ENCODE measurements at regions not wholly inside any gene's neighbourhood (a gene's known extent, or its start where the extent isn't known, plus 50 kb on each side); places are given as distances from the start of the nearest gene placed in this dataset.

DNA sequence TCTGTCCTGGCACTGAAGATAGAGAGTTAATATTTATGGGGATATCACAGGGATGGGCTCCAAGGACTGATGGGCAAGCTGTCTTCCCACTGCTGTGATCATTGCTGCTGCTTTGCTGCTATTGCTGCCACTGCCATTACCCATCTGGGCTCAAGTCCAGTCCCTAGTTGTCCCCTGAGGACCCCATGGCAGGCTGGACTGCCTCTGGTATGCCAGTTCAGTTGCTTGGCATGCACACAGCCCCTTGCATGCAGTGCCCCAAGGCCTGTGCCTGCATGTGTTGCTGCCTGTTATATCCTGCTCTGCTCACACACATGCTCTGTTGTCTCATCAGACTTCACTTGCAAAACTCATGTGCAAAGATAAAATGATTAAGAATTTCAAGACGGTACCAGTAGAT is 109.5 kb downstream of the ADRA2A start:
- TF ChIP-seq SP3 (tag by site-specific recombination; IDR thresholded peaks at IDR 0.05) (no peak), ZNF514 (tag by site-specific recombination; IDR thresholded peaks at IDR 0.05) (no peak), ZNF146 (tag by site-specific recombination; IDR thresholded peaks at IDR 0.05) (no peak), ZNF311 (tag by site-specific recombination; IDR thresholded peaks at IDR 0.05; ENCODE audit: borderline replicate concordance) (no peak)
- Histone ChIP-seq H3K36me3 (ENCODE audit: control insufficient read depth in 2 of 2, insufficient read depth in 1 of 2, low read length in 2 of 2) (no peaks in the 10 kb centered on the region), H3K27ac (ENCODE audit: extremely low read depth, low read depth, low read length) (no peak overlapping the region), H3K4me1 (ENCODE audit: control insufficient read depth, insufficient read depth, low read length) (no peaks in the 10 kb centered on the region), H3K4me3 (ENCODE audit: low read depth, low read length) (no peak overlapping the region), H3K9me3 (ENCODE audit: control insufficient read depth, insufficient read depth, low read depth, low read length) (no peaks in the 10 kb centered on the region)
- CTCF ChIA-PET, result no interaction called here
- POLR2A ChIA-PET, result no interaction called here

DNA sequence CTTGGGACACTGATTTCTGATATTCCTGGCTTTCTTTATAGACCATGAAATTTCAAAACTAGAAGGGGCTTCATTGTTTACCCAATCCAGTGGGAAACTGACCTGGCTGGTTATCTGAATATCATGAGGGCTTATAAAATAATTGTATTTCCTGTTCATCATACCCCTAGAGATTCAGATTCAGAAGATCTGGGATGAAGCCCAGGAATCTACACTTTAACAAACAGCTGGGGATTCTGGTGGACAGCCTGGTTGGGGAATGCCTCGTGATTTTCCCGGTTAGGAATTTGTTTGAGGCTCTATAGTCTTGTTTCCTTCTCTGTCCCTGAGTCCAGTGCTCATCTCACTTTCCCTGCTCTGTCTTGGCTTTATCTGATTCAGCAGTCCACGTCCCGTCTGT is 110.3 kb downstream of the ADRA2A start:
- Histone ChIP-seq H3K4me3 (ENCODE audit: low read depth, low read length) (no peak overlapping the region), H3K4me1 (ENCODE audit: control insufficient read depth, insufficient read depth, low read length) (no peaks in the 10 kb centered on the region), H3K9me3 (ENCODE audit: control insufficient read depth, insufficient read depth, low read depth, low read length) (no peaks in the 10 kb centered on the region), H3K36me3 (ENCODE audit: control insufficient read depth in 2 of 2, insufficient read depth in 1 of 2, low read length in 2 of 2) (no peaks in the 10 kb centered on the region), H3K27ac (ENCODE audit: extremely low read depth, low read depth, low read length) (no peak overlapping the region)
- ChIA-PET CTCF (no interaction called here), POLR2A (no interaction called here)
- TF ChIP-seq ZNF510 (tag by site-specific recombination; IDR thresholded peaks at IDR 0.05; ENCODE audit: insufficient replicate concordance) (no peak), ZNF23 (tag by site-specific recombination; IDR thresholded peaks at IDR 0.05; ENCODE audit: borderline replicate concordance) (no peak), SCRT2 (tag by site-specific recombination; IDR thresholded peaks at IDR 0.05) (no peak), ZNF221 (tag by site-specific recombination; IDR thresholded peaks at IDR 0.05; ENCODE audit: borderline replicate concordance) (no peak), KLF7 (tag by site-specific recombination; IDR thresholded peaks at IDR 0.05; ENCODE audit: borderline replicate concordance) (no peak), ZSCAN30 (tag by site-specific recombination; IDR thresholded peaks at IDR 0.05) (no peak), KLF9 (tag by site-specific recombination; IDR thresholded peaks at IDR 0.05; ENCODE audit: low read depth) (no peak)

DNA sequence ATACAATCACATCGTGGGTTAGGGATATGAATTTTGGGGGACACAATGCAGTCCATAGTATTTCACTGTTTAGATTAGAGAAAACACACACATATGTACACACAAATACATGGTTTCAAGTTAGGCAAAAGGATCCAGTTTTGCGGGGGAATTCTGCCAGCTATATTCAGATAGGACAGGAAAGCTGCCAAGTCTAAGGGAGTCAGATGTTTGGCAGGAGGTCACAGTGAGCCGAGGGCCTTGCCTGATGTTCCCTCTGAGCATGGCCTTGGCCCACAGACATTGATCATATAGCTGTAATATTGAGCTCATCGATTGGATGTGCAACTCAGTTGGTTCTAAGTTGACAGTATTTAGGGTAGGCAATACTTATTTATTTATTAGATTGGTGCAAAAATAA is 122.8 kb downstream of the ADRA2A start:
- POLR2A ChIA-PET, result no interaction called here
- Histone ChIP-seq H3K27ac (ENCODE audit: extremely low read depth, low read depth, low read length) (no peak overlapping the region), H3K4me3 (ENCODE audit: low read depth, low read length) (no peak overlapping the region), H3K4me1 (ENCODE audit: control insufficient read depth, insufficient read depth, low read length) (no peaks in the 10 kb centered on the region), H3K36me3 (ENCODE audit: control insufficient read depth in 2 of 2, insufficient read depth in 1 of 2, low read length in 2 of 2) (no peaks in the 10 kb centered on the region), H3K9me3 (ENCODE audit: control insufficient read depth, insufficient read depth, low read depth, low read length) (no peaks in the 10 kb centered on the region)
- CTCF ChIA-PET, result interaction anchor here (1.2 kb wide), 1 partner anchor 18 kb away, joined by 3 read pairs; no protein-coding TSS in a partner anchor
- TF ChIP-seq ZNF223 (tag by site-specific recombination; IDR thresholded peaks at IDR 0.05) (no peak), HOXA7 (CRISPR knock-in tag; IDR thresholded peaks at IDR 0.05; ENCODE audit: borderline replicate concordance) (no peak), ZNF175 (tag by site-specific recombination; IDR thresholded peaks at IDR 0.05) (no peak), ZBTB7A (tag by site-specific recombination; IDR thresholded peaks at IDR 0.05; ENCODE audit: low read depth) (no peak), ZNF114 (tag by site-specific recombination; IDR thresholded peaks at IDR 0.05) (no peak), ZNF366 (tag by site-specific recombination; conservative IDR thresholded peaks at IDR 0.05) (no peak), ZFHX2 (tag by site-specific recombination; conservative IDR thresholded peaks at IDR 0.05) (no peak), ZNF600 (tag by site-specific recombination; IDR thresholded peaks at IDR 0.05) (no peak), YY1 (tag by site-specific recombination; IDR thresholded peaks at IDR 0.05) (no peak), SETDB1 (IDR thresholded peaks at IDR 0.05; ENCODE audit: insufficient read length, low read length) (no peak), ZNF830 (tag by site-specific recombination; IDR thresholded peaks at IDR 0.05; ENCODE audit: low read depth) (no peak), ZSCAN30 (tag by site-specific recombination; IDR thresholded peaks at IDR 0.05) (no peak), ZNF416 (tag by site-specific recombination; IDR thresholded peaks at IDR 0.05) (no peak), ZNF548 (tag by site-specific recombination; IDR thresholded peaks at IDR 0.05) (no peak), ZNF660 (tag by site-specific recombination; IDR thresholded peaks at IDR 0.05) (no peak)
- TF ChIP-seq, protein P1, sequence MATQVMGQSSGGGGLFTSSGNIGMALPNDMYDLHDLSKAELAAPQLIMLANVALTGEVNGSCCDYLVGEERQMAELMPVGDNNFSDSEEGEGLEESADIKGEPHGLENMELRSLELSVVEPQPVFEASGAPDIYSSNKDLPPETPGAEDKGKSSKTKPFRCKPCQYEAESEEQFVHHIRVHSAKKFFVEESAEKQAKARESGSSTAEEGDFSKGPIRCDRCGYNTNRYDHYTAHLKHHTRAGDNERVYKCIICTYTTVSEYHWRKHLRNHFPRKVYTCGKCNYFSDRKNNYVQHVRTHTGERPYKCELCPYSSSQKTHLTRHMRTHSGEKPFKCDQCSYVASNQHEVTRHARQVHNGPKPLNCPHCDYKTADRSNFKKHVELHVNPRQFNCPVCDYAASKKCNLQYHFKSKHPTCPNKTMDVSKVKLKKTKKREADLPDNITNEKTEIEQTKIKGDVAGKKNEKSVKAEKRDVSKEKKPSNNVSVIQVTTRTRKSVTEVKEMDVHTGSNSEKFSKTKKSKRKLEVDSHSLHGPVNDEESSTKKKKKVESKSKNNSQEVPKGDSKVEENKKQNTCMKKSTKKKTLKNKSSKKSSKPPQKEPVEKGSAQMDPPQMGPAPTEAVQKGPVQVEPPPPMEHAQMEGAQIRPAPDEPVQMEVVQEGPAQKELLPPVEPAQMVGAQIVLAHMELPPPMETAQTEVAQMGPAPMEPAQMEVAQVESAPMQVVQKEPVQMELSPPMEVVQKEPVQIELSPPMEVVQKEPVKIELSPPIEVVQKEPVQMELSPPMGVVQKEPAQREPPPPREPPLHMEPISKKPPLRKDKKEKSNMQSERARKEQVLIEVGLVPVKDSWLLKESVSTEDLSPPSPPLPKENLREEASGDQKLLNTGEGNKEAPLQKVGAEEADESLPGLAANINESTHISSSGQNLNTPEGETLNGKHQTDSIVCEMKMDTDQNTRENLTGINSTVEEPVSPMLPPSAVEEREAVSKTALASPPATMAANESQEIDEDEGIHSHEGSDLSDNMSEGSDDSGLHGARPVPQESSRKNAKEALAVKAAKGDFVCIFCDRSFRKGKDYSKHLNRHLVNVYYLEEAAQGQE (tag by site-specific recombination; IDR thresholded peaks at IDR 0.05), result no peak
- TF ChIP-seq, protein P2, sequence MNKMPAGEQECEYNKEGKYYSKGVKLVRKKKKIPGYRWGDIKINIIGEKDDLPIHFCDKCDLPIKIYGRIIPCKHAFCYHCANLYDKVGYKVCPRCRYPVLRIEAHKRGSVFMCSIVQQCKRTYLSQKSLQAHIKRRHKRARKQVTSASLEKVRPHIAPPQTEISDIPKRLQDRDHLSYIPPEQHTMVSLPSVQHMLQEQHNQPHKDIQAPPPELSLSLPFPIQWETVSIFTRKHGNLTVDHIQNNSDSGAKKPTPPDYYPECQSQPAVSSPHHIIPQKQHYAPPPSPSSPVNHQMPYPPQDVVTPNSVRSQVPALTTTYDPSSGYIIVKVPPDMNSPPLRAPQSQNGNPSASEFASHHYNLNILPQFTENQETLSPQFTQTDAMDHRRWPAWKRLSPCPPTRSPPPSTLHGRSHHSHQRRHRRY (tag by site-specific recombination; IDR thresholded peaks at IDR 0.05), result no peak
- TF ChIP-seq, protein P3, sequence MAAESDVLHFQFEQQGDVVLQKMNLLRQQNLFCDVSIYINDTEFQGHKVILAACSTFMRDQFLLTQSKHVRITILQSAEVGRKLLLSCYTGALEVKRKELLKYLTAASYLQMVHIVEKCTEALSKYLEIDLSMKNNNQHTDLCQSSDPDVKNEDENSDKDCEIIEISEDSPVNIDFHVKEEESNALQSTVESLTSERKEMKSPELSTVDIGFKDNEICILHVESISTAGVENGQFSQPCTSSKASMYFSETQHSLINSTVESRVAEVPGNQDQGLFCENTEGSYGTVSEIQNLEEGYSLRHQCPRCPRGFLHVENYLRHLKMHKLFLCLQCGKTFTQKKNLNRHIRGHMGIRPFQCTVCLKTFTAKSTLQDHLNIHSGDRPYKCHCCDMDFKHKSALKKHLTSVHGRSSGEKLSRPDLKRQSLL (tag by site-specific recombination; IDR thresholded peaks at IDR 0.05), result no peak

All from HEK293 (cell line).